ENCODE measurements at regions not wholly inside any gene's neighbourhood (a gene's known extent, or its start where the extent isn't known, plus 50 kb on each side); places are given as distances from the start of the nearest gene placed in this dataset.

DNA sequence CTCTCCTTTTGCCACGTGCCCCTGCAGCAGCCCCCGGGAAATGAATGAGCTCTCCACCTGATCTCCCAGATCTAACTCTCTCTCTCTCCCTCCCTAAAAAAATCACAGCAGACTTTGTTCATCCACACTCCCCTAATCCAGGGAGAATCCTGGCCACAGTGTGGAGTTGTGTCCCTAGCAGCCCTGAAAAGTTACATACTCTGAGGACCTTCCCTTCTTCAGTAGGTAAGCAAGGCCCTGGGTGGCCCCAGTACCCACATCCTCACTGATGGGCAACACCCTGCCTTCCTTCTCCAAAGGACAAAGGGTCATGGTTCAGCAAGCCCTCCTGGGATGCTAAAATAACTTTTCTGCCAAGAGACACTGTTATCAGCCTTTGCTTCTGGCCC is 76.9 kb upstream of the GLI2 start (continued):
- TF ChIP-seq, protein P1, sequence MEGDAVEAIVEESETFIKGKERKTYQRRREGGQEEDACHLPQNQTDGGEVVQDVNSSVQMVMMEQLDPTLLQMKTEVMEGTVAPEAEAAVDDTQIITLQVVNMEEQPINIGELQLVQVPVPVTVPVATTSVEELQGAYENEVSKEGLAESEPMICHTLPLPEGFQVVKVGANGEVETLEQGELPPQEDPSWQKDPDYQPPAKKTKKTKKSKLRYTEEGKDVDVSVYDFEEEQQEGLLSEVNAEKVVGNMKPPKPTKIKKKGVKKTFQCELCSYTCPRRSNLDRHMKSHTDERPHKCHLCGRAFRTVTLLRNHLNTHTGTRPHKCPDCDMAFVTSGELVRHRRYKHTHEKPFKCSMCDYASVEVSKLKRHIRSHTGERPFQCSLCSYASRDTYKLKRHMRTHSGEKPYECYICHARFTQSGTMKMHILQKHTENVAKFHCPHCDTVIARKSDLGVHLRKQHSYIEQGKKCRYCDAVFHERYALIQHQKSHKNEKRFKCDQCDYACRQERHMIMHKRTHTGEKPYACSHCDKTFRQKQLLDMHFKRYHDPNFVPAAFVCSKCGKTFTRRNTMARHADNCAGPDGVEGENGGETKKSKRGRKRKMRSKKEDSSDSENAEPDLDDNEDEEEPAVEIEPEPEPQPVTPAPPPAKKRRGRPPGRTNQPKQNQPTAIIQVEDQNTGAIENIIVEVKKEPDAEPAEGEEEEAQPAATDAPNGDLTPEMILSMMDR (IDR thresholded peaks at IDR 0.05; ENCODE audit: control extremely low read depth in 1 of 3, insufficient read depth in 1 of 3, low read depth in 1 of 3, low read length in 3 of 3): no peak
- no peak for TF ChIP-seq EGR1 (IDR thresholded peaks at IDR 0.05; ENCODE audit: borderline replicate concordance, low read depth, low read length)
- TF ChIP-seq, protein P2, sequence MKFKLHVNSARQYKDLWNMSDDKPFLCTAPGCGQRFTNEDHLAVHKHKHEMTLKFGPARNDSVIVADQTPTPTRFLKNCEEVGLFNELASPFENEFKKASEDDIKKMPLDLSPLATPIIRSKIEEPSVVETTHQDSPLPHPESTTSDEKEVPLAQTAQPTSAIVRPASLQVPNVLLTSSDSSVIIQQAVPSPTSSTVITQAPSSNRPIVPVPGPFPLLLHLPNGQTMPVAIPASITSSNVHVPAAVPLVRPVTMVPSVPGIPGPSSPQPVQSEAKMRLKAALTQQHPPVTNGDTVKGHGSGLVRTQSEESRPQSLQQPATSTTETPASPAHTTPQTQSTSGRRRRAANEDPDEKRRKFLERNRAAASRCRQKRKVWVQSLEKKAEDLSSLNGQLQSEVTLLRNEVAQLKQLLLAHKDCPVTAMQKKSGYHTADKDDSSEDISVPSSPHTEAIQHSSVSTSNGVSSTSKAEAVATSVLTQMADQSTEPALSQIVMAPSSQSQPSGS (IDR thresholded peaks at IDR 0.05; ENCODE audit: low read length): no peak
